Transverse colon (tissue), 4 donors: ENCODE measurements at regions not wholly inside any gene's neighbourhood (a gene's known extent, or its start where the extent isn't known, plus 50 kb on each side); places are given as distances from the start of the nearest gene placed in this dataset.

ENCODE experiments used
- DNase-seq: peaks from one replicate; pipeline ENCODE4 v3.0.0-alpha.2; 2019
- H3K27ac ChIP-seq, 4 donors: fragments of 200-600 bp; sonication (generic); 2 replicates each; pipeline ENCODE4 v1.5.1; 2016 to 2018; ENCODE audit warnings: inconsistent platforms in 4 of 4
- H3K27me3 ChIP-seq: fragments of 200-600 bp; sonication (generic); 2 replicates; pipeline ENCODE4 v1.5.1; 2017; ENCODE audit warnings: inconsistent platforms
- H3K36me3 ChIP-seq, 4 donors: fragments of 200-600 bp; sonication (generic); 2 replicates each; pipeline ENCODE4 v1.5.1; 2017 to 2019; ENCODE audit warnings: inconsistent platforms in 4 of 4
- H3K4me1 ChIP-seq, 4 donors: fragments of 200-600 bp; sonication (generic); 2 replicates each; pipeline ENCODE4 v1.5.1; 2017 to 2020; ENCODE audit warnings: inconsistent platforms in 4 of 4
- H3K4me3 ChIP-seq, 4 donors: fragments of 200-600 bp; sonication (generic); 1 replicate in 1 of 4; 2 replicates in 3 of 4; pipeline versions ENCODE4 v1.5.1 to v1.6.1; 2017 to 2019; ENCODE audit warnings: inconsistent platforms in 4 of 4
- H3K9me3 ChIP-seq, 2 donors: fragments of 200-600 bp; sonication (generic); 2 replicates each; pipeline ENCODE4 v1.5.1; 2017 to 2019; ENCODE audit warnings: inconsistent platforms in 2 of 2
- CTCF ChIP-seq, 5 experiments: fragments of 200-600 bp in 3 of 5; fragments of 450-650 bp in 2 of 5; sonication (generic) in 3 of 5; IDR thresholded peaks; 1 replicate in 2 of 5; 2 replicates in 3 of 5; pipeline ENCODE4 v1.5.1; 2016 to 2017; ENCODE audit warnings: antibody characterized with exemption in 5 of 5, inconsistent platforms in 3 of 5, mild to moderate bottlenecking in 2 of 5, moderate library complexity in 1 of 5
- EP300 ChIP-seq: sonication (generic); formaldehyde crosslinking; IDR thresholded peaks from one replicate; pipeline ENCODE4 v1.6.1; 2017; ENCODE audit warnings: antibody characterized with exemption, low read depth
- POLR2A ChIP-seq: fragments of 450-650 bp; IDR thresholded peaks from one replicate; pipeline ENCODE4 v1.6.1; 2016; ENCODE audit warnings: antibody characterized with exemption, mild to moderate bottlenecking, moderate library complexity
- POLR2AphosphoS5 ChIP-seq, 3 donors: sonication (generic); formaldehyde crosslinking; IDR thresholded peaks; one replicate each; pipeline ENCODE4 v1.6.1; 2016; ENCODE audit warnings: antibody characterized with exemption in 3 of 3
- WGBS, 2 donors: methylation state at CpG; one replicate each; pipeline ENCODE4 v1.1.5; 2018; ENCODE audit warnings: low coverage in 1 of 2; 5-methylcytosine and 5-hydroxymethylcytosine counted together
- in situ Hi-C, 4 donors: fragments of 200-750 bp; cut with MboI; loops; one replicate each; pipeline versions ENCODE4 v1.15.0 to v1.15.1; 2017; ENCODE audit warnings: low sequenced_read_pairs in 3 of 4, low pct_ligation_motif_present in 1 of 4, low pct_unique_long_range_greater_than_20kb in 1 of 4
- intact Hi-C: fragments of 100-400 bp; cut with DNase I; formaldehyde crosslinking; loops from one replicate; pipeline ENCODE4 v1.15.1; 2023; ENCODE audit warnings: low total_unique reads

DNA sequence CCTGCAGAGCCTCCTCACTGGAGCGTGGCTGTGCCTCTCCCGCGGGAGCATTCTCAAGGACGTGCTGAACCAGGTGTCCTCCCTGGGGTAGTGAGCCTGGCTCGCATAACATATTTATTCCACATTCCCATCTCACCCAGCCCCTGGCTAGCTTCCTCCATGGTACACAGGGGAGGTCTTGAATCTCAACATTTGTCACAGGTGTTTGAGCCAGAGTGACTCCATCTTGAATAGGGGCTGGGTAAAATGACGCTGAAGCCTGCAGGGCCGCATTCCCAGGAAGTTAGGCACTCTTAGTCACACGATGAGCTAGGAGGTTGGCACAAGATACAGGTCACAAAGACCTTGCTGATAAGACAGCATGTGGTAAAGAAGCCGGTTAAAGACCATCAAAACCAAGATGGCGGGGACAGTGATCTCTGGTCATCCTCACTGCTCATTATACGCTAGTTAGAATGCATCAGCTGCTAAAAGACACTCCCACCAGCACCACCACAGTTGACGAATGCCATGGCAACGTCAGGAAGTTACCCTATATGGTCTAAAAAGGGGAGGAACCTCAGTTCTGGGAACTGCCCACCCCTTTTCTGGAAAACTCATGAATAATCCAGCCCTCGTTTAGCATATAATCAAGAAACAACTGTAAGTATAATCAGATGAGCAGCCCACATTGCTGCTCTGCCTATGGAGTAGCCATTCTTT lies 273.8 kb upstream of the IRX4 start:
- Histone ChIP-seq H3K9me3 (no peaks in the 10 kb centered on the region), H3K4me3 (no peak overlapping the region), H3K27me3 (no peaks in the 10 kb centered on the region), H3K36me3 (no peaks in the 10 kb centered on the region), H3K27ac (no peak overlapping the region), H3K4me1 (no peaks in the 10 kb centered on the region)
- 40 to 85% methylated on average over 3 to 14 of the region's 14 CpGs for WGBS, 2 donors
- in situ Hi-C loops, result no loop called here
- no peak for DNase-seq
- intact Hi-C loops, result no loop called here
- TF ChIP-seq POLR2AphosphoS5 (IDR thresholded peaks at IDR 0.05), result no peak
- TF ChIP-seq CTCF (IDR thresholded peaks at IDR 0.05), result no peak
- no peak for TF ChIP-seq POLR2A
- no peak for TF ChIP-seq EP300

DNA sequence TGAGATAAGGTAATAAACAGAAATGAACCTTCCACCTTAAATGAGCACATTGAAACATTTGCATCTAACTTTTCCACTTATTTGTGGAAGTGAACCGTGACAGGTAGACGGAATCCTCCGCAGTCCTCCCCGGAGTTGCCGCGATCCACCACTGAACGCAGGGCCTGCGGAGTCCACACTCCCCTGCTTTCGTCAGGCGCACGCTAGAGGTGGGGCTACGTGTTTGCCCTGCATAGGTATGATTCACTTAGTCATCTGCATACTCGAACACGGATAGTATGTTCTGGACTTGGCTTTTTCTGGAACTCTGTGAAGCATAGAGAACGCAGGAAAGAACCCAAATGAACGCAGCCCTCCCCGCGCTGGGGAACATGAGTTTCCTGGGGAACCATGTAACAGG lies 272.8 kb upstream of the IRX4 start:
- Histone ChIP-seq H3K9me3 (no peaks in the 10 kb centered on the region), H3K27ac (no peak overlapping the region), H3K4me3 (no peak overlapping the region), H3K36me3 (no peaks in the 10 kb centered on the region), H3K4me1 (no peaks in the 10 kb centered on the region), H3K27me3 (no peaks in the 10 kb centered on the region)
- intact Hi-C loops, result no loop called here
- in situ Hi-C loops, result no loop called here
- 88 to 92% methylated on average over 6 to 18 of the region's 18 CpGs for WGBS, 2 donors
- DNase-seq, result no peak
- TF ChIP-seq POLR2AphosphoS5 (IDR thresholded peaks at IDR 0.05), result no peak
- TF ChIP-seq CTCF (IDR thresholded peaks at IDR 0.05), result no peak
- TF ChIP-seq POLR2A, result no peak
- TF ChIP-seq EP300, result no peak

DNA sequence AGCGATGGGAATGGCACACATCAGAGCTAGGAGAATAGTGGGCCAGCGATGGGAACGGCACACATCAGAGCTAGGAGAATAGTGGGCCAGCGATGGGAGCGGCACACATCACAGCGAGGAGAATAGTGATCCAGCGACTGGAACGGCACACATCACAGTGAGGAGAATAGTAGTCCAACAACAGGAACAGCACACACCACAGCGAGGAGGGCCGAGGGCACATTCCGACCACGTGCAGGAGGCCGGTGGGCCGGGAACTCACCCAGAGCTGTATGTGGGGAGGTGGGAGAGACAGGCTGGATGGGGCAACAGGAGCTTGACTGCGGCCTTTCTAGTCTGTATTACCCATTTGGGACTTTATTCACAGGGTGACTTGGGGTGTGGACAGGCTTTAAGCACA lies 271.1 kb upstream of the IRX4 start:
- in situ Hi-C loops (no loop called here), intact Hi-C loops (no loop called here)
- no peaks in the 10 kb centered on the region for H3K9me3 ChIP-seq
- no peaks in the 10 kb centered on the region for H3K27me3 ChIP-seq
- H3K36me3 ChIP-seq, result no peaks in the 10 kb centered on the region
- TF ChIP-seq EP300 (no peak), POLR2AphosphoS5 (IDR thresholded peaks at IDR 0.05) (no peak), POLR2A (no peak), CTCF (IDR thresholded peaks at IDR 0.05) (no peak)
- H3K4me3 ChIP-seq, result no peak overlapping the region
- no peak for DNase-seq
- H3K4me1 ChIP-seq, result no peaks in the 10 kb centered on the region
- 76 to 83% methylated on average over 11 to 15 of the region's 15 CpGs for WGBS, 2 donors
- H3K27ac ChIP-seq, result no peak overlapping the region

GRCh38 chr5:2153350-2153749 lies 270.6 kb upstream of the IRX4 start:
- no peaks in the 10 kb centered on the region for H3K9me3 ChIP-seq
- in situ Hi-C loops, result no loop called here
- WGBS, 2 donors, result 91% methylated on average over 6 of the region's 6 CpGs; no CpG with 5 or more reads in 1 of the 2 donors

More at GRCh38 chr5:2153350-2153749, 270.6 kb upstream of the IRX4 start:
- H3K4me1 ChIP-seq, result no peaks in the 10 kb centered on the region
- no peak overlapping the region for H3K4me3 ChIP-seq
- no peaks in the 10 kb centered on the region for H3K27me3 ChIP-seq
- H3K27ac ChIP-seq, result no peak overlapping the region
- no peak for DNase-seq
- TF ChIP-seq POLR2A (no peak), EP300 (no peak), POLR2AphosphoS5 (IDR thresholded peaks at IDR 0.05) (no peak), CTCF (IDR thresholded peaks at IDR 0.05) (no peak)
- H3K36me3 ChIP-seq, result no peaks in the 10 kb centered on the region
- intact Hi-C loops, result no loop called here
